Stimulated activated CD4-positive, alpha-beta T cell treated with anti-CD3 and anti-CD28 coated beads, TNF-alpha, amount 100 ng/mL, for 48 hours (primary cell): ENCODE measurements at regions not wholly inside any gene's neighbourhood (a gene's known extent, or its start where the extent isn't known, plus 50 kb on each side); places are given as distances from the start of the nearest gene placed in this dataset.

Source experiments
- DNase-seq, 3 donors: peaks; one replicate each; pipeline ENCODE4 v3.0.0-alpha.2; 2020; ENCODE audit warnings: low read depth in 3 of 3

DNA sequence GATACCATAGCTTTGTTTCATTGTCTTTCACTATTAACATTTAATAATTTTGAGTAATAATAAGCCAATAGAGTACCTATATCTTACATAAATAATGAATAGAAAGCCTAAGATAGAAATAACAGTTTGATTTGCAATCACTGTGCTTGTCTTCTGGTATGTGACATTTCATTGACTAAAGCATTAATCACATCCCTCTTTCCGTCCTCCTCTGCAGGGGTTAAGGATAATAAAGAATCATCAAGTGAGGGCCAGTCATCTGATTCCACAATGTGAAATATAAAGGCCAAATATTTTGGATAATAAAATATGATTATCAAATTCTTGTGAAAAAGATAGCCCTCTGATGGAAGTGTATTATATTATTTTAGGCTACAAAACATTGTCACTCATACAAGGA, 2073.4 kb downstream of the ARAP2 start:
- DNase-seq = no peak

DNA sequence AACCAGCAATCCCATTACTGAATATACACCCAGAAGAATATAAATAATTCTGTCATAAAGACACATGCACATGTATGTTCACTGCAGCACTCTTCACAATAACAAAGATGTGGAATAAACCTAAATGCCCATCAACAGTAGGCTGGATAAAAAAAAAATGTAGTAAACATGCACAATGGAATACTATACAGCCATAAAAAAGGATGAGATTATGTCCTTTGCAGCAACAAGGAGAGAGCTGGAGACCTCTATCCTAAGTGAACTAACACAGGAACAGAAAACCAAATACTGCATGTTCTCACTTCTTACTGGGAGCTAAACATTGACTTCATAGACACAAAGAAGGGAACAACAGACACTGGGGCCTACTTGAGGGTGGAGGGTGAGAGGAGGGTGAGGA, 2067.7 kb downstream of the ARAP2 start:
- no peak for DNase-seq

DNA sequence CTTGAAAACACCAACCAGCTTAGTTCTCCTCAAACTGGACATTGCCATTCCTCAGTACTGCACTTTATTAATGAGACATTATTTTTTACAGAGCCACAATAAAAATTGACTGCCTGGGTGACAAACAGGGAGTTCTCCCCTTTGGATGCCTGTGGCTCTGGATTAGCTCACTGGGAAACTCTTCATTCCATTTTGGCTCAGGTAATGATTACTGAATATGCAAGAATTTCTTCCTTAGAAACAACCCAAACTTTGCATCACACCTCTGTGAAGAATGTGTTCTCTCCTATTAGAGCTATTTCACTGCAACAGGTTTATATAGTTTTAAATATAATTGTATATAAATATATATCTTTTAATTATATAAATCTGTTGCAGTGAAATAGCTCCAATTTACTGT, 2065.8 kb downstream of the ARAP2 start:
- DNase-seq = no peak

DNA sequence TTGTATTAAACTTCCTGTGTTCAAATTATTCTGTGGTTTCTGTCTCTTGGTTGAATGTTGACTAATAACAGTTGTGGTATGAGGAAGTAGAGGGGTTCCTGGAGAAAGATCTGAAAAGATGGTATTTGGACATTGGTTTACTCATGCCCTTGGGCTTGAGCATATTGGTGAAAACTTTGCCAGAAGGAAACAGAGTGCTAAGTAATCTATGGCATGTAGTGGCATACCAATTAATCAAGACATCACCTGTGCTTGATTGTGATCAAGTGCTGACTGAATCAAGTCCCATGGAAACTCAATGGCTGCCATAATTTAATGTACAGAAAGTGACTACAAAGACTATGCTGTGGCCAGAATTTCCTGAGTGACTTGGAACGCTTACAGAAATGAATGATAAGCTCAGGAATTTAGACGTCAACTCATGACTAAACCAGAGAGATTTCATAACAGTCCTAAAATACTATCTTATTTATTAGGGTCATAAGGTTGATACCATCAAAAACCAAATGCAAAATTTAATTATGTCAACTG, 2062.9 kb downstream of the ARAP2 start:
- no peak for DNase-seq

DNA sequence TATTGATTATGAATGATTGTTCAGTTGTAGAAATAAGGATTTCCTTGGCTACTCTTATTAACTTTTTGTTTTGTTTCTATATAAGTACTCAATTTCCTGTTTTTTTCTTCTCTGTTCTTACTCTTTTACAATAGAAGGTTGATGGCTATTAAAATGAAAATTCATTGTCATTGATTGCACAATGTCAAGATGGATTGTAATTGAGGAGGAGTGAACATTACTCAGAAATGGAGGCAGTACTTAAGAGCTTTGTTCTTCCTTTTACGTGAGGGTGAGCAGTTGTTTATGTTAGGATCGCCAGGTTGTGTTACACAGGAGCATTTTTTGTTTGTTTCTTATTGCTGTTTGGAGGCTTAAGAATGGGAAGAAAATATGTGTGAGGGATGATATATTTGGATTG, 2062.4 kb downstream of the ARAP2 start:
- no peak for DNase-seq

DNA sequence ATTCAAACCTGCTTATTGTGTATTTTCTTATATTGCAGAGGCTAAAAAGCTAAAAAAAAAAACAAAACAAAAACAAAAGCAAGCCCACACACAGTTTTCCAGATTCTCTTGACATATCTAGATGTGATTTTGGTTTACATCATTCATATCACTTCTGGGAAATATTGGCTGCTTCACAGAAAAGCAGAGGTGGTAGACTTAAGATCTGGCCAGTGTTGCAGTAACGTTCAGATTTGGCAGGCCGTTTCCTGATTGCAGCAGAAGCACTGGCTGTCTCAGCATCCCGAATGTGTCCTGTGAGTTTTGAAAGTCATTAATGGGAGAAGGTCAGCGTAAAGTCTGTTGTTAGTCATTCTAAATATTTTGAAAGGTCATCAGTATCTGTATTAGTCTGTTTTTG, 2062.0 kb downstream of the ARAP2 start:
- DNase-seq = no peak

DNA sequence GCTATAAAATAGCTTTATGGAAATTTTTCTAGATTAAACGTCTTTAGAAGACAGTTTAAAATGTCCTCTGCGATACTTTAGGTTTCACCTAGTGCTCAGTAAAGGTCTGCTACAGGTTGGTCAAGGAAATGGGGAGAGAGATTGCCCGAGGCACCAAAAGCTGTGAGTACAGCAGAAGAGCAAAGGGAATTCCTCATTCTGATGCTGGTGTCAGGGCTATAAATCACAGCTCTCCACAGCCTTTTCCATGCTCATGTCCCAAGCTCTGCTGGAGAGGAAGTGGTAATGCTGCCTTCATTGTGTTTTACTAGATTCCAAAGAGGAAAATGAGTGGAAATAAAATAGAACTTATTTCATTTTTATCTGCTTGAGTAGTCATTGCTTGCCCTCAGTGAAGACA, 2060.4 kb downstream of the ARAP2 start:
- no peak for DNase-seq

DNA sequence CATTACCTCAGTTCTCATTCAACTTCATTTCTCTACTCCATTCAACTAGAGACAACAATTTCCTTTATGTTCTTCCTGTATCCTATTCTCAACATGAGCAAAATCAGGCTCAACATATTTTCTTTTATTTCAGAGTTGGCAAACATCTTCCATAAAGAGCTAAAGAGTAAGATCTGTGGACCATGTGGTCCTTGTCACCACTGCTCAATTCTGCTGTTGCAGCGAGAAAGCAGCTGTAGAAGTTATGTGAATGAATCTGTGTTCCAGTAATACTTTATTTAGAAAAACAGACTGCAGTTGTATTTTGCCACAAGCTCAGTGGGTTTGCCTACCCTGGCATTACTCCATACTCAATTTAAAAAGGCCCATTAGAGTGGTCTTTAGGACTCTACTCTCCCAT, 2057.3 kb downstream of the ARAP2 start:
- DNase-seq = no peak

DNA sequence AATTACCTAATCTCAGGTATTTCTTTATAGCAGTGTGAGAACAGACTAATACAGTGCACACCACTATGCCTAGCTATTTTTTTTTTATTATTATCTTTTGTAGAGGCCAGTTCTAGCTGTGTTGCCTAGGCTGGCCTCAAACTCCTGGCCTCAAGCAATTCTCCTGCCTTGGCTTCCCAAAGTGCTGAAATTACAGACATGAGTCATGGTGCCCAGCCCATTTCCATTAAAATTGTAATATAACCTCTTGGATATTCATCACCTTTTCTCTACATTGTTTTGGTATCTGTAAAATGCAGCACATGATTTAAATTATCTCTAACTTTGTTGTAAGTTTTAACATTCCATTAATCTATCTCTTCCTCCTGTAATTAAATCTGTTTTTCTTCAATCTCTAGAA, 2052.9 kb downstream of the ARAP2 start:
- no peak for DNase-seq

DNA sequence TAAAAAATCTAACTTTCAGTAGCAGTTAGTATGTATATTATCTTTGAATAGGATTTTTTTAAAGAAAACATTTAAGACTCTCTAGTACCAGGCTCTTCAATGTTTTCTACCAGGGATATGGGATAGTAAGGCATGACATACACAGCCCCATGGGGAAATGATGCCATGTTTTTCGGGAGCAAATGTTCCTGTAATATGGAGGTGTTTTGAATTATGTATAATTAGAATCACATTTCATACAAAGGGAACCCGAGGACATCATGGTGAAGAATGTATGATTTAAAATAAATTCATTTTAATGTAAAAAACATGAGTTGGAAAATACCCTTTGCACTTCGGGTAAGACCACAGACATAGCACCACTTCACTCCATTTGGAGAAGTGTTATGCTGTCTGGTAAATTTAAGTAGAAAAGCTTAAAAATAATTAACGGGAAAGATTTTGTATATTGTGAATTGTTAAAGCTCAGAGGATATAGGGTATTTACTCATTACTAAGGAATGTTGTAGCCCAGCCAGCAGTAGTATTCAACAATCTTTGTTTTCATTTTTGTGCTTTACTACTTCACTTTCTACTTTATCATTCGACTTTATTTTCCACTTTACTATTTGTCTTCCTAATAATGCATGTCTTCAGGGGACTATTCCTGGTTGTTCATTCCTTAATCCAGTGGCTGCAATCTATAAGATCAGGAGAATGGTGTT, 2050.7 kb downstream of the ARAP2 start:
- DNase-seq = no peak

DNA sequence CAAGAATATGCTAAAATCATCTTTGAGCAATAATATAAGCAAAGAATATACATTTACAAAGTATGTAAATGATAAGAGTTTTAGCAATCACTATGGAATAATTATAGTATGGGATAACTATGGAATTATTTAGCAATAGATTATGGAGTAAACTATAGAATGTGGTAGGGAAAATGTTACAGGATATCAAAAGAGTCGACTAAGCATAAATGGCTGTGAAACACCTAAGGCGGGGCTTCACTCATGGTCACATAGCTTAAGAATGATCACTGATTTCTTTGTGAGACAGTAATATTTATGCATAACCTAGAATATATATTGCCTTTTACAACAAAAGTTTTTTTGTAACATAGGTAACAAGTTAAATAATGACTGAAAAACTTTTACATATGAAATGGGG, 2049.7 kb downstream of the ARAP2 start:
- DNase-seq = no peak

DNA sequence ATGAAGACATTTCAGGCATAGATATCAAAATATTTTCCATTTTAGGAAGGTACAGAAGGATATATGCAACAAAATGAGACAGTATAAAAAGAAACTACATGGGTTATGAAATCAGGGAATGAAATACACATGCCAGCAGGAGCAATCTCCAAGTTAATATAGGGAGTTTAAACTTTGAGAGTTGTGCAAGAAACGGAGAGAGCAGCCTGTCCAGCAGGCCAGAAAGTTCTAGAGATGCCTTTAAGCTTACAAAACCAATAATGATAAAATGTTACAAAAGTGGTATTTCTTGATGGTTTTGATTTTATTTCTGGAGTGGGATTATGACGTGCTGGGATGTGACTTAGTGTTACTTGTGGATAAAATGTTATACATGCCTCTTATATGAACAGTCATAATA, 2047.9 kb downstream of the ARAP2 start:
- no peak for DNase-seq

DNA sequence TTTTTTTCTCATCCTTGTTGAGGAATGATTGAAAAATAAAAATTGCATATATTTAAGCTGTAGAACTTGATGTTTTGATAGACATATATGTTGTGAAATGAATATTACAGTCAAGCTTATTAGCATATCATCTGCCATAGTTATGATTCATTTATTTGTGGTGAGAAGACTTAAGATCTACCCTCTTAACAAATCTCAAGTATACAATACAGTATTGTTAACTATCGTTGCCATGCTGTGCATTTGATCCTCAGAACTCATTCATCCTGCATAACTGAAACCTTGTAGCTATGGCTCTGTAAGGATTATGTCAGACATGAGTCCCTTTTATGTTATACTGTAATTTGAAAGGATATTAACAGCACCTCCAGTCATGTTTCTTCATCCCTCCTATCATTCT, 2045.3 kb downstream of the ARAP2 start:
- no peak for DNase-seq

DNA sequence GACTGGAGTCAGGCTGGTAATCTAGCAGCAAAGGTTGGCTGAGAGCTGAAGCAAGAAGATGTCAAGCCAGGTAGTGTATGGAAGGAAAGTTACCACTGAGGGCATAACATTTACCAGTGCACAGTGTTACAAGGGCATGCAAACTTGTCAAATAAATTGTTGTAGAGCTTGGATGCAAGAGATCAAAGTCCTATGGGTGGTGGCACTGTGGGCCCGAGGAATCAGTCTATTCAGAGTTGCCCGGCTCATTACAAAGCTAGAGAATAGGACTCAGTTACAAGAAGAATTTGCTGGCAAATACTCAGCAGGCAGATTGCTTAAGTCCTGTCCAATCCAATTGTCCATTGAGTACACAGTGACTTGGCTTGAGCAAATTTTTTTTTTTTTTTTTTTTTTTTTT, 2043.8 kb downstream of the ARAP2 start:
- no peak for DNase-seq

DNA sequence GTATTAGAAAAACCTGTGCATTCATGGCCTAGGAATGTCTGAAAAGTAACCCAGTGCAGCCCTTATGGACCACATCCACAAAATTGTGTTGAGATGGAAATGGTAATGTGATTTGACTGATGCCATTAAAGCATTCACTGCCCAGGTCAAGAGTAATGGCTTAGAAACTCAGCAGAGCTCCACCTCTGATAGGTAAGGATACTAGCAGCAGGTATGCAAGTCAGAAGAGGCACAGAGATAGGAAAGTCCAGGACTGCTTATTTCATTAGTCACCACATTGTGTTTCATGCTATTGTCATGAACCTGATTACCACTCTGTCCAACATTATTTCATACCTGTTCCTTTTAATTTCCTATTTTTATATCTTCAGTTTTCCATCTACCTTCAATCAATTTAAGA, 2042.2 kb downstream of the ARAP2 start:
- no peak for DNase-seq

DNA sequence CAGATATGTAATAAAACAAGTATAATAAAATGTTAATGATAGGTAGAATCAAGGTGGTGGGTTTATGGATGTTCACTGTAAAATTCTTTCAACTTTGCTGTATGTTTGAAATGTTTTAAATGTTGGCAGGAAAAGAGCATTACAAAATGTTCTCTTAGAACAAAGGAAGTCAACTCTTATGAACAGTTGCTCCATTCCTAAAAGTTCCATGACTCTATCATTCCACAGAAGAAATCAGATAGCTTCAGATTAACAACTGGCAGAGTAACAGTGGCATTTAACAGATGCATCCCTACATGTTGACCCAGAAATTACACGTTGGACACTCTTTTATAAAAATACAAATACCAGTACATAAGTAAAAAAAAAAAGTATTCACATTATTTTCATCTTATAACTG, 2023.7 kb downstream of the ARAP2 start:
- no peak for DNase-seq

DNA sequence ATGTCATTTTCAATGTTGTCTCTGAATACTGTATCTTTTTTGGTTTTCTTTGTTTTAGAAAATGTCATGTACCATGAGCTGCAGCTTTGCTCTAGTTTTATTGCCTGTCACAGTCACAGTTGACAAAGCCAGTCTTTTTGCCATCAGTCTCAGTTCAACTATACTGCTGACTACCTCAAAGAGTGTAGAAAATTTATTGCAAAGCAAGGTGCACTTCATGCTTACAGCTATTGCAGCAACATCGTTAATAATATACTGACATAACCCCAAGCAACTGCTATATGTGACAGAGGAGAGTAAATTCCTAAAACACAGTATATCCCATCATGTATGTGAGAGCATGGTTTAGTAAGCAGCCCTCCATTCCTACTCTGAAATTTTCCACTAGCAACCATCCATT, 2022.3 kb downstream of the ARAP2 start:
- DNase-seq = no peak

DNA sequence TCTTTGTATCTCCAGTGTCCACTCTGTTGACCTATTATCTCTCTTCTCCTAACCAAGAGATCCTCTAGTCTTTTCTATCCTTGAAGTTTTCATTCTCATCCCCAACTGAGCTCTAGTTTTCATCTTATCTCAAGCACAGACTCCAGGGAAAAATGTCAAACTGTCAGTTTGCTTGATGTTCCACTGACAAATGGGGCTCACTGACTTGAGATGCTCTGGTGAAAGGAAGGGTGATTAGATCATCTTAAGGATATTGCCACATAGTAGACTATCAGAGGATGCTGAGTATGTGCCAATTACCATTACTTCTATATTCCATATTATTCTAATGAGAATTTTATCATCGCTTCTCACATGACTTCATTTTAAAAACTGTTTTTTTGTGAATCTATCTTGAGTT, 2008.2 kb downstream of the ARAP2 start:
- DNase-seq = no peak

DNA sequence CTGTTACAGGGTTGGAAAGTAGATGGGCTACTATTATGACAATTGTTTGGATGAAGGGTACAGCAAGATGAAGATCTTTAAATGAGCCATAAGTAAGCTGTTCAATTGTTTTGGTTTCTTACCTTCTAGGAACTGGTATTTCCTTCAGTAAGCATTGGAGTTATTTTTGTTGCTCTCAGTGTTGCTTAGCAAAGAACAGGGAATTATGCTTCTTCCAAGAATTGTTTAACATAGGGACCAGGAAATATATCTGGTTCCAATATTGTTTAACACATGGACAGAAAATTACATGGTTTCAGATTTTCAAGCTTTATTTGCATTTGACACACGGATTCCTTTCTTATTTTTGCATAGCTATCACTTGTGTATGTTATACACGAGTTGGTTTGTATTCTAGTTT, 1999.0 kb downstream of the ARAP2 start:
- no peak for DNase-seq

DNA sequence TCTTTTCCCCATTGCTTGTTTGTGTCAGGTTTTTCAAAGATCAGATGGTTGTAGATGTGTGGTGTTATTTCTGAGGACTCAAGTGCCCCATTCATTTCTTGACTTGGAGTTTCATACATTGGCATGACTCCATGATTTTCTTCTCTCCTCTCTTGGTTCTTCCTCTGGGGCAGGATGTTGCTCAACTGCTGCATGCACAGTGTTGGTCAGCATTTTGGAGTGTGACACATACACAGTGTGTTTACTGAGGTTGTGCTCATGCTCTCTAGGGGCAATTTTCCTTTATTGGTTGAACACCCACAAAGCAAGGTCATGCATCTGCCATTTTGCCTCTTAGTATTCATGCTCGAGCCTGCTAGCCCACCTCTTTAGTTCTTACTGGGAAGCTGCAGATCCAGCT, 1993.8 kb downstream of the ARAP2 start:
- no peak for DNase-seq

DNA sequence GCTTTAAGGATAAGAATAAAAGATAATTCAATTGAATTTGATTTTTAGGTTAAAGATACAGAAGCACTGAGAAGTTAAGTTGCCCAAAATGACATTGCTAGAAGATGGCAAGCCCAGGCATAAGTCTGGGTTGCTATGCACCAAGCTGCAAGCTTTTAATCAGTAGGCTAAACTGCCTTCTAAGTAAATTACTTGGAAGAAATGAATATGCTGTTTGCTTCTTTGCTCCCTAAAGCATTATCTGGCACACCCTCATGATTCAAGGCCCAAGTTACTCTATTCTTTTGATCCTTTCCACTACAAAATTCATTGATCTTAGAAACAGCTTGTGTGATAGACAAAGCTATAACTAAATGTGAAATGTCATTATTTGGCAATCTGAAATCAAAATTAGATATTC, 1991.1 kb downstream of the ARAP2 start:
- DNase-seq = no peak

DNA sequence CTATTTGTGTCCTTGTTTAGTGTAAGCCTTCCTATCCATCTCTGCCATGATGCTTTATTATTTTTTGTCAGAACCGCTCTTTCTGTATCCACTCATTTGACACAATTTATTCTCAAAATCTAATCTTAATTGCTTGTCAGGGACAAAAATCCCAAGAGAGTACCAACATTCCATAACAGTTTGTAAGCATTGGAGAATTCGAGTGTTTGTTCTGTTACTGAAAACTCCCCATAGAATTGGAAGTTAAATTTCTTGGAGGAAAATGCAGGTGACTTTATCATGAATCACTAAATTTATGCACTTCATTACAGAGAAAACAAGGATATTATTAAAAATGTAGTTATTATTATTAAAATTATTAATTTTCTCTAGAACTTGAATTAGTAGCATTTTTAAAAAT, 1986.1 kb downstream of the ARAP2 start:
- no peak for DNase-seq

DNA sequence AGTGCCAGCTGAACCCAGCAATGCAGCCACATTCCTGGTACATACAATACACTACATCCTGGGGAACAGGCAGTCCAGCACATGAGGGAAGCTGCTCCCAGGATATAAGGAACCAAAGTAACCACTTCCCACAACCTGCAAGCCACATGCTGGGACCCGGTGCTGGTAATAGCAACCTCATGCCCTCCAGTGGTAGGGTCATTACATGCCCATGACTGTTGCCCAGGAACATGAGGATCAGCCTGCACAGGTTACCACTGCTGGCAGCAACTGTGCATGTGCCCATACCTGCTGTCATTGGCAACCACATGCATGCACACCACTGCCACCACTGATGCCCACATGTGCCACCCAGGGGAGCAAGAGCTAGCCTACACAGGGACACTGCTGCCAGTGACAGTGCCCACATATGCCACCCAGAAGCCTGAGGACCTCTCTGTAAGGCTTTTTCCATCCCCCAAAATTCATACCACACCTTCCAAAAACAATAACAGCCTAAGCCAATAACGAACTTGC, 1982.5 kb downstream of the ARAP2 start:
- DNase-seq = no peak

DNA sequence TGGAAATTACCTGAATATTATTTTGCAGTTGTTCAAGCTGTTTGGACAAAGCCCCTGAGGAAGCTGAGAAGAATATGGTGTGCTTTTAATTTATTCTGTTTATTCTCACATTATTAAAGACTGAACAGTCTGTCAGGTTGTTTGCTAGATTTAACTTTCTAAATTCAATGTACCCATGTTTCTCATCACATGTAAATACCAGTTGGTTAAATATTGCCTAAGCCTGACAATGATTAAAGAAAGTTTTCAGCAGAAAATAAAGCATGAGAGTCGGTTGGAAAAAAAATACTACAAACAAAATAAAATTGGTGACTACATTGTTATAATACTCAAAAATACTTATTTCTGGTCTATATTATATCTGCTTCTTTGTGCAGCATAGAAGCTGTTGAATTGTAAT, 1974.7 kb downstream of the ARAP2 start:
- no peak for DNase-seq
